Omental fat pad (tissue), 3 donors: ENCODE measurements at regions not wholly inside any gene's neighbourhood (a gene's known extent, or its start where the extent isn't known, plus 50 kb on each side); places are given as distances from the start of the nearest gene placed in this dataset.
"Not testable (repeated sequence)": the region's sequence is repeated elsewhere in the genome, so short reads cannot be mapped to it uniquely, and the experiment has no call there.

ENCODE experiments used
- ATAC-seq: fragments of 150-250 bp; one replicate; pipeline ENCODE4 v1.9.1; 2016; ENCODE audit warnings: mild to moderate bottlenecking, moderate library complexity; ENCODE audit not compliant: low FRiP score
- DNase-seq: peaks from one replicate; pipeline ENCODE4 v3.0.0-alpha.2; 2019; ENCODE audit warnings: low spot score
- TF ChIP-seq, protein P1 (sequence below), 3 donors: fragments of 450-650 bp; IDR thresholded peaks; one replicate each; pipeline ENCODE4 v1.5.1; 2016 to 2017; ENCODE audit warnings: antibody characterized with exemption in 3 of 3, mild to moderate bottlenecking in 3 of 3, moderate library complexity in 2 of 3

GRCh38 chr11:38721586-38722315 is 2123.7 kb upstream of the RAG2 start:
- no peak for DNase-seq
- ATAC-seq: no peak
- TF ChIP-seq, protein P1, sequence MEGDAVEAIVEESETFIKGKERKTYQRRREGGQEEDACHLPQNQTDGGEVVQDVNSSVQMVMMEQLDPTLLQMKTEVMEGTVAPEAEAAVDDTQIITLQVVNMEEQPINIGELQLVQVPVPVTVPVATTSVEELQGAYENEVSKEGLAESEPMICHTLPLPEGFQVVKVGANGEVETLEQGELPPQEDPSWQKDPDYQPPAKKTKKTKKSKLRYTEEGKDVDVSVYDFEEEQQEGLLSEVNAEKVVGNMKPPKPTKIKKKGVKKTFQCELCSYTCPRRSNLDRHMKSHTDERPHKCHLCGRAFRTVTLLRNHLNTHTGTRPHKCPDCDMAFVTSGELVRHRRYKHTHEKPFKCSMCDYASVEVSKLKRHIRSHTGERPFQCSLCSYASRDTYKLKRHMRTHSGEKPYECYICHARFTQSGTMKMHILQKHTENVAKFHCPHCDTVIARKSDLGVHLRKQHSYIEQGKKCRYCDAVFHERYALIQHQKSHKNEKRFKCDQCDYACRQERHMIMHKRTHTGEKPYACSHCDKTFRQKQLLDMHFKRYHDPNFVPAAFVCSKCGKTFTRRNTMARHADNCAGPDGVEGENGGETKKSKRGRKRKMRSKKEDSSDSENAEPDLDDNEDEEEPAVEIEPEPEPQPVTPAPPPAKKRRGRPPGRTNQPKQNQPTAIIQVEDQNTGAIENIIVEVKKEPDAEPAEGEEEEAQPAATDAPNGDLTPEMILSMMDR (IDR thresholded peaks at IDR 0.05): no peak

- no peak for ATAC-seq
- no peak for DNase-seq
- TF ChIP-seq, protein P1 (IDR thresholded peaks at IDR 0.05): no peak
Measured at GRCh38 chr11:38718659-38719058, 2120.6 kb upstream of the RAG2 start.

- TF ChIP-seq, protein P1 (IDR thresholded peaks at IDR 0.05): no peak
- DNase-seq (no peak), ATAC-seq (no peak)
Measured at GRCh38 chr11:38718049-38718448, 2120.0 kb upstream of the RAG2 start.

GRCh38 chr11:38711110-38711509 is 2113.1 kb upstream of the RAG2 start:
- ATAC-seq (no peak), DNase-seq (no peak)
- TF ChIP-seq, protein P1 (IDR thresholded peaks at IDR 0.05): no peak

DNA sequence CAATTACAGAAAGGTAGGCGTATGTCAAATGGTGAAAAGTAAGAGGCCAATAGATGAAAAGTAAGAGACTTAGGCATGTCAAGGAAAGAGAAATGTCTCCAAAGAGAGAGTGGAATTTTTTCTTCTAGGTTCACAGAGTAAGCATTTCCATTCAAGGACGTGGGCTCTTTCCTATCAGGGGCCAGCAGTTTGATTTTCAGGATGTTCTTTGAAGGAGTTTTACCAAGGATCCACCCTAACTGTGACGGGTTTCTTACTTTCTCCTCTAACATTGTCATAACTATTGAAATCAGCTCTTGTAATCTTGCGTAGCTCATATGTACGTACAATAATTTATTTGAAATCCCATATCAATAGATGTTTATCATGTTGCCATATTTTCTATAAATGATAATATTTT is 2112.2 kb upstream of the RAG2 start:
- DNase-seq: no peak
- no peak for ATAC-seq
- TF ChIP-seq, protein P1 (IDR thresholded peaks at IDR 0.05): no peak

GRCh38 chr11:38700111-38700510 is 2102.1 kb upstream of the RAG2 start:
- TF ChIP-seq, protein P1 (IDR thresholded peaks at IDR 0.05): no peak
- DNase-seq (no peak), ATAC-seq (no peak)

DNA sequence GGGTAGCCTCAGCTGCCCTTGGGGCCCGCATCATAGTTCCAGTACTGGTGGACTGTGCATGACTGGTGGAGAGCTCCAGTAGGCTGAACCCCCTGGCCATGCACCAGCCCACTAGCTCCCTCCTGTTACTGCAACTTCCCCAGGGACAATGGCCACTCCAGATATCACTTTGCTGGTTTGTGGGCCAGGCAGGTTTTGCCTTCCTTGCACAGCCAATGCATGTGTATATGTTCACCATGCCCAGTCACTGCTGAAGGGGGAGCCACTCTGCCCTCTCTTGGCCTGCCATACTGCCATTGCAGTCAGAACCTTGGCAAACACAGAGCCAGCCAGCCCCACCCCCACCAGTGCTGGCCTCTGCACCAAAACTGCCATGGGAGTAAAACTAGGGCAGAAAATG is 2095.3 kb upstream of the RAG2 start:
- DNase-seq: no peak
- TF ChIP-seq, protein P1 (IDR thresholded peaks at IDR 0.05): no peak
- no peak for ATAC-seq

GRCh38 chr11:38690211-38690610 is 2092.2 kb upstream of the RAG2 start:
- ATAC-seq, DNase-seq: not testable (repeated sequence)
